B cell (primary cell): ENCODE measurements at regions not wholly inside any gene's neighbourhood (a gene's known extent, or its start where the extent isn't known, plus 50 kb on each side); places are given as distances from the start of the nearest gene placed in this dataset.

Source experiments
- ATAC-seq: fragments of 200-7000 bp; cut with Tn5 transposase; one replicate; pipeline ENCODE4 v1.10.0; 2021; ENCODE audit warnings: low read depth, mild to moderate bottlenecking, moderate number of reproducible peaks, moderate library complexity
- CTCF ChIA-PET: fragments of 350-600 bp; sonication (Branson Sonifier 250); formaldehyde crosslinking; loops from one replicate; lab custom pipeline; 2021; ENCODE audit warnings: antibody characterized with exemption, inconsistent platforms; lab: Charles Lee
- POLR2A ChIA-PET: fragments of 350-600 bp; sonication (Branson Sonifier 250); formaldehyde crosslinking; loops from one replicate; lab custom pipeline; 2021; ENCODE audit warnings: antibody characterized with exemption; lab: Charles Lee
- DNase-seq: peaks from one replicate; pipeline ENCODE4 v3.0.0; 2013
- H2AFZ ChIP-seq: 2 replicates; pipeline ENCODE4 v1.6.1; 2012; ENCODE audit warnings: mild to moderate bottlenecking, low read depth, low read length; ENCODE audit not compliant: insufficient read depth, poor library complexity, severe bottlenecking
- H3K27ac ChIP-seq, 2 donors: 1 replicate in 1 of 2; 2 replicates in 1 of 2; pipeline ENCODE4 v1.5.1; 2012 to 2013; ENCODE audit warnings: low read length in 2 of 2, mild to moderate bottlenecking in 2 of 2, moderate library complexity in 1 of 2
- H3K27me3 ChIP-seq, 4 experiments: fragments of 200-600 bp in 1 of 4; sonication (generic) in 1 of 4; replicated peaks in 1 of 4; 1 replicate in 2 of 4; 2 replicates in 2 of 4; pipeline versions ENCODE4 v1.6.1 to v1.7.0; 2013 to 2016; ENCODE audit warnings: low read length in 3 of 4, mild to moderate bottlenecking in 2 of 4, mixed read lengths in 1 of 4, moderate library complexity in 1 of 4; ENCODE audit not compliant: insufficient read depth in 4 of 4, control insufficient read depth in 3 of 4; ENCODE audit errors: control extremely low read depth in 1 of 4
- H3K36me3 ChIP-seq, 2 experiments: replicated peaks in 1 of 2; 1 replicate in 1 of 2; 2 replicates in 1 of 2; pipeline versions ENCODE4 v1.6.1 to v1.7.1; 2013; ENCODE audit warnings: low read length in 1 of 2; ENCODE audit not compliant: insufficient read depth in 2 of 2, control insufficient read depth in 1 of 2; ENCODE audit errors: control extremely low read depth in 1 of 2, extremely low read depth in 1 of 2
- H3K4me1 ChIP-seq, 2 donors: fragments of 200-600 bp in 1 of 2; sonication (generic) in 1 of 2; 1 replicate in 1 of 2; 2 replicates in 1 of 2; pipeline versions ENCODE4 v1.5.1 to v1.6.1; 2013 to 2017; ENCODE audit warnings: low read length in 2 of 2; ENCODE audit not compliant: control insufficient read depth in 2 of 2, insufficient read depth in 2 of 2
- H3K4me2 ChIP-seq: replicated peaks from 2 replicates; pipeline ENCODE3; 2012; ENCODE audit warnings: mild to moderate bottlenecking, low read depth, low read length; ENCODE audit not compliant: poor library complexity, severe bottlenecking
- H3K4me3 ChIP-seq, 5 experiments: fragments of 200-600 bp in 1 of 5; sonication (generic) in 1 of 5; 1 replicate in 3 of 5; 2 replicates in 2 of 5; pipeline versions ENCODE4 v1.5.1 to v1.7.0; 2011 to 2016; ENCODE audit warnings: low read length in 4 of 5, mild to moderate bottlenecking in 4 of 5, low read depth in 2 of 5, control low read depth in 1 of 5, moderate library complexity in 1 of 5; ENCODE audit not compliant: insufficient read depth in 1 of 5; ENCODE audit errors: control extremely low read depth in 1 of 5, extremely low read depth in 1 of 5
- H3K79me2 ChIP-seq: fragments of 200-600 bp; sonication (generic); one replicate; pipeline ENCODE4 v1.6.0; 2016; ENCODE audit warnings: low read length; ENCODE audit not compliant: control insufficient read depth, insufficient read depth
- H3K9ac ChIP-seq: fragments of 200-600 bp; sonication (generic); 2 replicates; pipeline ENCODE4 v1.6.1; 2017; ENCODE audit warnings: mild to moderate bottlenecking, low read length, moderate library complexity
- H3K9me3 ChIP-seq, 3 donors: one replicate each; pipeline versions ENCODE4 v1.6.1 to v1.7.1; 2013; ENCODE audit warnings: low read length in 2 of 3; ENCODE audit not compliant: control insufficient read depth in 2 of 3, insufficient read depth in 1 of 3; ENCODE audit errors: control extremely low read depth in 1 of 3
- H4K20me1 ChIP-seq: 2 replicates; pipeline ENCODE4 v1.6.0; 2012; ENCODE audit warnings: mild to moderate bottlenecking, low read length; ENCODE audit not compliant: insufficient read depth, control insufficient read depth, poor library complexity, severe bottlenecking
- H3K27ac Mint-ChIP-seq: one replicate; pipeline ENCODE4 v1.8.0; 2021; ENCODE audit warnings: mixed read lengths
- H3K27me3 Mint-ChIP-seq: one replicate; pipeline ENCODE4 v1.8.0; 2021; ENCODE audit warnings: mixed read lengths
- H3K4me1 Mint-ChIP-seq: one replicate; pipeline ENCODE4 v1.8.0; 2021; ENCODE audit warnings: mixed read lengths
- H3K4me3 Mint-ChIP-seq: one replicate; pipeline ENCODE4 v1.8.0; 2021; ENCODE audit warnings: mixed read lengths
- H3K9me3 Mint-ChIP-seq: one replicate; pipeline ENCODE4 v1.8.0; 2022; ENCODE audit warnings: mixed read lengths; ENCODE audit not compliant: insufficient read depth
- CTCF ChIP-seq: fragments of 200-600 bp; IDR thresholded peaks from one replicate; pipeline ENCODE4 v1.8.0; 2022; ENCODE audit warnings: antibody characterized with exemption, mild to moderate bottlenecking
- EZH2 ChIP-seq: IDR thresholded peaks from 2 replicates; pipeline ENCODE4 v1.6.1; 2012; ENCODE audit warnings: borderline replicate concordance, low read depth, mild to moderate bottlenecking, moderate library complexity, low read length; ENCODE audit not compliant: insufficient read depth, poor library complexity, severe bottlenecking
- WGBS: methylation state at CpG from one replicate; pipeline ENCODE4 v1.1.5; 2013; ENCODE audit warnings: missing lambda C conversion rate; ENCODE audit not compliant: insufficient coverage; 5-methylcytosine and 5-hydroxymethylcytosine counted together
- intact Hi-C: fragments of 100-400 bp; cut with micrococcal nuclease; formaldehyde crosslinking; loops from one replicate; pipeline ENCODE4 v1.10.0; 2022

GRCh38 chr11:106302416-106302815 lies 225.0 kb downstream of the AASDHPPT start:
- no peaks in the 10 kb centered on the region for H3K27me3 ChIP-seq
- H2AFZ ChIP-seq: no peak overlapping the region
- intact Hi-C loops: no loop called here
- no peaks in the 10 kb centered on the region for H3K79me2 ChIP-seq
- ATAC-seq: no peak
- ChIA-PET POLR2A (no interaction called here), CTCF (no interaction called here)
- H3K4me2 ChIP-seq: no peak overlapping the region
- no peak for TF ChIP-seq EZH2
- no peak for TF ChIP-seq CTCF
- H3K4me3 ChIP-seq: no peak overlapping the region
- no peak for DNase-seq
- H3K9me3 Mint-ChIP-seq: peaks cover 9% of the 10 kb centered on the region
- no peak overlapping the region for H3K27ac Mint-ChIP-seq
- WGBS: 78% methylated on average over 1 of the region's 2 CpGs
- H3K27me3 Mint-ChIP-seq: no peaks in the 10 kb centered on the region
- no peaks in the 10 kb centered on the region for H3K4me1 ChIP-seq
- H3K4me1 Mint-ChIP-seq: no peaks in the 10 kb centered on the region
- H4K20me1 ChIP-seq: no peaks in the 10 kb centered on the region
- no peak overlapping the region for H3K27ac ChIP-seq
- H3K9ac ChIP-seq: no peak overlapping the region
- no peaks in the 10 kb centered on the region for H3K36me3 ChIP-seq
- no peak overlapping the region for H3K4me3 Mint-ChIP-seq
- peaks cover 0 to 10% (median 2%) of the 10 kb centered on the region in 3 donors for H3K9me3 ChIP-seq

- ChIA-PET POLR2A (no interaction called here), CTCF (no interaction called here)
- Mint-ChIP-seq H3K27me3 (no peaks in the 10 kb centered on the region), H3K27ac (no peak overlapping the region), H3K4me1 (no peaks in the 10 kb centered on the region), H3K4me3 (no peak overlapping the region), H3K9me3 (peaks cover 3% of the 10 kb centered on the region)
- no peaks in the 10 kb centered on the region for H4K20me1 ChIP-seq
- H3K36me3 ChIP-seq: no peaks in the 10 kb centered on the region
- H3K9me3 ChIP-seq: peaks cover 0 to 10% (median 2%) of the 10 kb centered on the region in 3 donors
- intact Hi-C loops: no loop called here
- no peak overlapping the region for H3K9ac ChIP-seq
- no peak for DNase-seq
- H2AFZ ChIP-seq: no peak overlapping the region
- TF ChIP-seq CTCF (no peak), EZH2 (no peak)
- no peak overlapping the region for H3K27ac ChIP-seq
- ATAC-seq: no peak
- H3K79me2 ChIP-seq: no peaks in the 10 kb centered on the region
- no peak overlapping the region for H3K4me3 ChIP-seq
- H3K4me1 ChIP-seq: no peaks in the 10 kb centered on the region
- H3K4me2 ChIP-seq: no peak overlapping the region
- no peaks in the 10 kb centered on the region for H3K27me3 ChIP-seq
These were observed 226.8 kb downstream of the AASDHPPT start for GRCh38 chr11:106304274-106304673.
